H7 (cell line): ENCODE measurements at regions not wholly inside any gene's neighbourhood (a gene's known extent, or its start where the extent isn't known, plus 50 kb on each side); places are given as distances from the start of the nearest gene placed in this dataset.

Experiments
- DNase-seq: peaks from one replicate; pipeline ENCODE4 v3.0.0; 2012
- H3K27me3 ChIP-seq: 2 replicates; pipeline ENCODE4 v1.6.0; 2011; ENCODE audit warnings: mild to moderate bottlenecking, low read length; ENCODE audit not compliant: control insufficient read depth, insufficient read depth
- H3K36me3 ChIP-seq: replicated peaks from 2 replicates; pipeline ENCODE4 v1.5.1; 2011; ENCODE audit warnings: low read length; ENCODE audit not compliant: control insufficient read depth, insufficient read depth
- H3K4me3 ChIP-seq: 2 replicates; pipeline ENCODE4 v1.5.1; 2011; ENCODE audit warnings: low read depth, mild to moderate bottlenecking, control low read depth, low read length, moderate library complexity; ENCODE audit not compliant: insufficient read depth

GRCh38 chr3:102791641-102792589 lies 357.1 kb downstream of the ZPLD1 start:
- no peak for DNase-seq
- Histone ChIP-seq H3K36me3 (no peaks in the 10 kb centered on the region), H3K4me3 (no peak overlapping the region), H3K27me3 (no peaks in the 10 kb centered on the region)

- Histone ChIP-seq H3K36me3 (no peaks in the 10 kb centered on the region), H3K4me3 (no peak overlapping the region), H3K27me3 (no peaks in the 10 kb centered on the region)
- DNase-seq, result no peak
These were observed 362.0 kb downstream of the ZPLD1 start for GRCh38 chr3:102796804-102797203.

GRCh38 chr3:102802819-102803420 lies 368.1 kb downstream of the ZPLD1 start:
- Histone ChIP-seq H3K27me3 (no peaks in the 10 kb centered on the region), H3K4me3 (no peak overlapping the region), H3K36me3 (no peaks in the 10 kb centered on the region)
- DNase-seq, result no peak

GRCh38 chr3:102810937-102811336 lies 376.1 kb downstream of the ZPLD1 start:
- no peaks in the 10 kb centered on the region for H3K27me3 ChIP-seq
- no peak overlapping the region for H3K4me3 ChIP-seq
- DNase-seq, result no peak
- H3K36me3 ChIP-seq, result no peaks in the 10 kb centered on the region

- no peaks in the 10 kb centered on the region for H3K36me3 ChIP-seq
- no peak for DNase-seq
- H3K27me3 ChIP-seq, result no peaks in the 10 kb centered on the region
- H3K4me3 ChIP-seq, result no peak overlapping the region
These were observed 391.8 kb downstream of the ZPLD1 start for GRCh38 chr3:102826636-102827035.

- H3K4me3 ChIP-seq, result no peak overlapping the region
- no peak for DNase-seq
- H3K27me3 ChIP-seq, result no peaks in the 10 kb centered on the region
- H3K36me3 ChIP-seq, result no peaks in the 10 kb centered on the region
These were observed 392.6 kb downstream of the ZPLD1 start for GRCh38 chr3:102827386-102827785.

- H3K36me3 ChIP-seq, result no peaks in the 10 kb centered on the region
- DNase-seq, result no peak
- no peaks in the 10 kb centered on the region for H3K27me3 ChIP-seq
- H3K4me3 ChIP-seq, result no peak overlapping the region
These were observed 395.6 kb downstream of the ZPLD1 start for GRCh38 chr3:102830415-102830814.

- no peak for DNase-seq
- H3K27me3 ChIP-seq, result no peaks in the 10 kb centered on the region
- H3K36me3 ChIP-seq, result no peaks in the 10 kb centered on the region
- no peak overlapping the region for H3K4me3 ChIP-seq
These were observed 407.1 kb downstream of the ZPLD1 start for GRCh38 chr3:102841866-102842265.

- Histone ChIP-seq H3K4me3 (no peak overlapping the region), H3K36me3 (no peaks in the 10 kb centered on the region), H3K27me3 (no peaks in the 10 kb centered on the region)
- no peak for DNase-seq
These were observed 432.0 kb downstream of the ZPLD1 start for GRCh38 chr3:102866845-102867244.

- H3K4me3 ChIP-seq, result no peak overlapping the region
- DNase-seq, result no peak
- no peaks in the 10 kb centered on the region for H3K36me3 ChIP-seq
- no peaks in the 10 kb centered on the region for H3K27me3 ChIP-seq
These were observed 448.7 kb downstream of the ZPLD1 start for GRCh38 chr3:102883515-102883914.

GRCh38 chr3:102885289-102885688 lies 450.5 kb downstream of the ZPLD1 start:
- no peak overlapping the region for H3K4me3 ChIP-seq
- H3K27me3 ChIP-seq, result no peaks in the 10 kb centered on the region
- no peaks in the 10 kb centered on the region for H3K36me3 ChIP-seq
- DNase-seq, result no peak

GRCh38 chr3:102887431-102887830 lies 452.6 kb downstream of the ZPLD1 start:
- Histone ChIP-seq H3K27me3 (no peaks in the 10 kb centered on the region), H3K36me3 (no peaks in the 10 kb centered on the region), H3K4me3 (no peak overlapping the region)
- DNase-seq, result no peak

GRCh38 chr3:102896851-102897621 lies 462.2 kb downstream of the ZPLD1 start:
- Histone ChIP-seq H3K27me3 (no peaks in the 10 kb centered on the region; the same call in 1 of the 2 replicates), H3K36me3 (no peaks in the 10 kb centered on the region), H3K4me3 (no peak overlapping the region)
- DNase-seq, result no peak

- no peaks in the 10 kb centered on the region; the same call in 1 of the 2 replicates for H3K27me3 ChIP-seq
- H3K4me3 ChIP-seq, result no peak overlapping the region
- no peak for DNase-seq
- H3K36me3 ChIP-seq, result no peaks in the 10 kb centered on the region
These were observed 469.8 kb downstream of the ZPLD1 start for GRCh38 chr3:102904629-102905028.
